WERI-Rb-1 (cell line): ENCODE measurements at regions not wholly inside any gene's neighbourhood (a gene's known extent, or its start where the extent isn't known, plus 50 kb on each side); places are given as distances from the start of the nearest gene placed in this dataset.

Experiments
- DNase-seq: peaks from one replicate; pipeline ENCODE4 v3.0.0-alpha.2; 2020
- H3K27ac ChIP-seq: fragments of 250-450 bp; sonication (Bioruptor Pico); 2 replicates; pipeline ENCODE4 v1.5.1; 2020; ENCODE audit warnings: mild to moderate bottlenecking, moderate library complexity
- H3K27me3 ChIP-seq: fragments of 250-450 bp; sonication (Bioruptor Pico); 2 replicates; pipeline ENCODE4 v1.5.1; 2021; ENCODE audit warnings: mild to moderate bottlenecking, low read depth, moderate library complexity; ENCODE audit not compliant: insufficient read depth, severe bottlenecking
- H3K36me3 ChIP-seq: fragments of 250-450 bp; sonication (Bioruptor Pico); 2 replicates; pipeline ENCODE4 v1.5.1; 2020; ENCODE audit warnings: mild to moderate bottlenecking, moderate library complexity
- H3K4me3 ChIP-seq: 2 replicates; pipeline ENCODE4 v1.5.1; 2011; ENCODE audit warnings: low read depth, mild to moderate bottlenecking, control low read depth, low read length
- H3K9me3 ChIP-seq: fragments of 250-450 bp; sonication (Bioruptor Pico); 2 replicates; pipeline ENCODE4 v1.5.1; 2021; ENCODE audit warnings: mild to moderate bottlenecking, moderate library complexity; ENCODE audit not compliant: severe bottlenecking
- TF ChIP-seq, protein P1 (sequence below): IDR thresholded peaks from 2 replicates; pipeline ENCODE4 v1.5.1; 2011; ENCODE audit warnings: low read depth, mild to moderate bottlenecking, control low read depth, inconsistent platforms, low read length

DNA sequence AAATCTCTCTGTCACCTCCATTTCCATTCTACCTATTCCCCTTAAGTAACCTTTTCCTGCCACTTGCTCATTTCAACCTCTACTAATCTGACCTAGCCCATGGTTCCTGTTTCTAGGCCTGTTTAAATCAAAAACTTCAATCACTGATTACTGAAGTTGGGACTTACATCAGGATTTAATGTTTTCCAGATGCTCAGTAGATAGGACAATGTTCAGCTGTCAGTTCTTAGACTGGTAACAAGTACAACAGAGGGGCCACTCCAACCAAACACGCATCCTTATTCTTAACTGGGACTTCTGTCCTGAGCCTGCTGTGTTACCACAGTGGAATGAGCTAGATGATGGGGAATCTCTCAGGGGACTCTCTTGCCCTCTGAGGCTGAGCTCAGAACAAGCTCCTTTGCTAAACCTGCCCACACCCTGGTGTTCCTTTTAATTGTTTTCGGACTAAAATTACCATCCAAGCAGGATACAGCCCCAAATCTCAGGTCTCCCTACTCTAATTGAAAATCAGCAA lies 974.6 kb downstream of the TTLL7 start:
- H3K27ac ChIP-seq: no peak overlapping the region
- TF ChIP-seq, protein P1, sequence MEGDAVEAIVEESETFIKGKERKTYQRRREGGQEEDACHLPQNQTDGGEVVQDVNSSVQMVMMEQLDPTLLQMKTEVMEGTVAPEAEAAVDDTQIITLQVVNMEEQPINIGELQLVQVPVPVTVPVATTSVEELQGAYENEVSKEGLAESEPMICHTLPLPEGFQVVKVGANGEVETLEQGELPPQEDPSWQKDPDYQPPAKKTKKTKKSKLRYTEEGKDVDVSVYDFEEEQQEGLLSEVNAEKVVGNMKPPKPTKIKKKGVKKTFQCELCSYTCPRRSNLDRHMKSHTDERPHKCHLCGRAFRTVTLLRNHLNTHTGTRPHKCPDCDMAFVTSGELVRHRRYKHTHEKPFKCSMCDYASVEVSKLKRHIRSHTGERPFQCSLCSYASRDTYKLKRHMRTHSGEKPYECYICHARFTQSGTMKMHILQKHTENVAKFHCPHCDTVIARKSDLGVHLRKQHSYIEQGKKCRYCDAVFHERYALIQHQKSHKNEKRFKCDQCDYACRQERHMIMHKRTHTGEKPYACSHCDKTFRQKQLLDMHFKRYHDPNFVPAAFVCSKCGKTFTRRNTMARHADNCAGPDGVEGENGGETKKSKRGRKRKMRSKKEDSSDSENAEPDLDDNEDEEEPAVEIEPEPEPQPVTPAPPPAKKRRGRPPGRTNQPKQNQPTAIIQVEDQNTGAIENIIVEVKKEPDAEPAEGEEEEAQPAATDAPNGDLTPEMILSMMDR: no peak
- no peak for DNase-seq
- no peaks in the 10 kb centered on the region for H3K27me3 ChIP-seq
- no peaks in the 10 kb centered on the region for H3K9me3 ChIP-seq
- no peaks in the 10 kb centered on the region for H3K36me3 ChIP-seq
- H3K4me3 ChIP-seq: no peak overlapping the region

DNA sequence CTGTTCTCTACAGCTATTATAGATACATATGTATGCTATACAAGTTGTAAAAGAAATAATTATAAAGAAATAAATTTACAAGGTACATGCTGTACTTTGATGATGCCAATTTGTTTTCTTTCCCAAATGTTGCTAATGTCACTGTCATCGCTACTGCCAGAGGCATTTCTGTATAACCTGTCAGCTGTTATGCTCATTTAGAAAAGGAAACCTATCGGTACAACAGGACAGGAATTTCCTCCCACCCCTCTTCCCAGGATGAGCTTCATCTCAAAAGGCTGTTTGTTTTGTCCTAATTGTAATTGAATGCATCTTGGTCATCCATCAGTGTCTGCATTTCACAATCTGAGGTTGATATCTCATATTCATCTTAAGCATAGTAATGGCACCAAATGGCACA lies 975.7 kb downstream of the TTLL7 start:
- Histone ChIP-seq H3K27me3 (no peaks in the 10 kb centered on the region), H3K36me3 (no peaks in the 10 kb centered on the region), H3K9me3 (no peaks in the 10 kb centered on the region), H3K27ac (no peak overlapping the region), H3K4me3 (no peak overlapping the region)
- DNase-seq: no peak
- TF ChIP-seq, protein P1: no peak

DNA sequence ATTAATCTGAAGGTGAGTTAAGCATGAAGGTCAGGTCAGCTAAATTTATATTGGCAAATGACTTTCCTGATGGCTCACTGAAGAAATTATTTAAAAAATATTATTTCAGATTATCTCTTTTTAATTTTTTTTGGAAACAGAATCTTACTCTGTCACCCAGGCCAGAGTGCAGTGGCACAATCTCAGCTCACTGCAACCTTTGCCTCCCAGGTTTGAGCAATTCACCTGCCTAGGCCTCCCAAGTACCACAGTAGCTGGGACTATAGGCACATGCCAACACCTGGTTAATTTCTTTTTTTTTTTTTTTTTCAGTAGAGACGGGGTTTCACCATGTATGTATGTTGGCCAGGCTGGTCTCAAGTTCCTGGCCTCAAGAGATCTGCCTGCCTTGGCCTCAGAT lies 976.7 kb downstream of the TTLL7 start:
- TF ChIP-seq, protein P1: no peak
- Histone ChIP-seq H3K9me3 (no peaks in the 10 kb centered on the region), H3K27me3 (no peaks in the 10 kb centered on the region), H3K27ac (no peak overlapping the region), H3K4me3 (no peak overlapping the region), H3K36me3 (no peaks in the 10 kb centered on the region)
- DNase-seq: no peak

DNA sequence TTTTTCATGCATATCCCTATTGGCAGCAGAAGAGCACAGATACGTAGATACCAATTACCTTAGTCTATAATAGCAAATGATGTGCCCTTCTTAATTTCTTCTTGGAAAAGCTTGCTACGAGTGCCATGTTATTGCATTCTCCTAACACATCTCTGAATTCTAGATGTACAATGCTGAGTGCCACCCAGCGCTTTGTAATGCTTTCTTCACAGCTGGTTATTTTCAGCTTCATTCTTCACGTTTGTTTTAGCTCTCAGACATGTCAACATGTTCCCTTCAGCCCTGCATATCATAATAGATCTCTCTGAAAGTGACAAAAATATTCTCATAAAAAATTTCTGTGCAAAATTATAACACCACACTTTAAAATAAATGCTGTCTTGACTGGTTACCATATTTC lies 981.2 kb downstream of the TTLL7 start:
- TF ChIP-seq, protein P1: no peak
- Histone ChIP-seq H3K9me3 (no peaks in the 10 kb centered on the region), H3K36me3 (no peaks in the 10 kb centered on the region), H3K4me3 (no peak overlapping the region), H3K27ac (no peak overlapping the region), H3K27me3 (no peaks in the 10 kb centered on the region)
- DNase-seq: no peak

DNA sequence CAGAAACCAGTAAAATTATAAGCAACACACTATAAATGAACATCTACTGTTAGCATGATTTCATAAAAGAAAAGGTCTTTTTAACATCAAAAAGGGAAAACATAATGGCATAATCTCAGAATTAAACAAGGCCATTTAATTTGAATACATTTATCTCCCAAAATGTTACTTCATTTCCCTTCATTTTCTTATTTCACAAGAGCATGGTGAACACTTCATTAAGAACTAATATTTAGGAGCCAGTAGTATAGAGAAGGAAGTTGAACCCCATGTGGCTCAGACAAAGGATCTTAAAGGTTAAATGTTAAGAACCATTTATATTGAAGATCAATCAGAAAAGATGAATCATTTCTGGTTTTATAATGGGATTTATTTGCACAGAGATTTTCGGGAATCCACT lies 981.7 kb downstream of the TTLL7 start:
- no peaks in the 10 kb centered on the region for H3K27me3 ChIP-seq
- no peak overlapping the region for H3K4me3 ChIP-seq
- no peaks in the 10 kb centered on the region for H3K36me3 ChIP-seq
- no peaks in the 10 kb centered on the region for H3K9me3 ChIP-seq
- TF ChIP-seq, protein P1: no peak
- DNase-seq: no peak
- no peak overlapping the region for H3K27ac ChIP-seq

DNA sequence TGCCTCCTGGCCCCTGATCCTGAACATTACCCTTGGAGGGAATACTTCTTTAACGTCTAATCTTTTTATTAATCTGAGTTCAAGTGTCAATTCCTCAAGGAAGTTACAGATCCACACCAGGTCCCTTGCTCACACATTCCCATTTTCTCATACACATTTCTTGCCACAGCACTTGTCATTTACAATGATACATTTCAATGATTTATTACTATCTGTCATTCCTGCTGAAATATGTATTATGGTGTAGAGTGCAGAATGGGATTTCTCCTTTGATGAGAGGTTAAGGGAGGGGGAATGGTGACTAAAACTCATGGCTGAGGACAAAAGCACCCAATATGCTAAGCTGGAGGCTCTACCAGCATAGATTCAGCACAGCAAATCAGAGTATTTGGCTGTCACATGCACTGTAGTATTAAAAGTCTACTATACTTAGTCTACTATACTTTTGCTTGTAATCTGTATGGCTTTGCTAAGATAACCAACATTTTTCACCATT lies 982.5 kb downstream of the TTLL7 start:
- H3K36me3 ChIP-seq: no peaks in the 10 kb centered on the region
- no peak overlapping the region for H3K27ac ChIP-seq
- DNase-seq: no peak
- no peaks in the 10 kb centered on the region for H3K9me3 ChIP-seq
- TF ChIP-seq, protein P1: no peak
- no peak overlapping the region for H3K4me3 ChIP-seq
- H3K27me3 ChIP-seq: no peaks in the 10 kb centered on the region
